ENCODE measurements at regions not wholly inside any gene's neighbourhood (a gene's known extent, or its start where the extent isn't known, plus 50 kb on each side); places are given as distances from the start of the nearest gene placed in this dataset.
"Not testable (repeated sequence)": the region's sequence is repeated elsewhere in the genome, so short reads cannot be mapped to it uniquely, and the experiment has no call there.

- TF ChIP-seq EZH2, CTCF (IDR thresholded peaks at IDR 0.05): not testable (repeated sequence)
Observed at GRCh38 chr12:33017029-33017428, 120.5 kb upstream of the PKP2 start.

All from neural progenitor cell (in vitro differentiated cells).